MM.1S (cell line): ENCODE measurements at regions not wholly inside any gene's neighbourhood (a gene's known extent, or its start where the extent isn't known, plus 50 kb on each side); places are given as distances from the start of the nearest gene placed in this dataset.

Experiments used
- DNase-seq: peaks from one replicate; pipeline ENCODE4 v3.0.0-alpha.2; 2015
- H2AFZ ChIP-seq: fragments of 300-600 bp; sonication (generic); 2 replicates; pipeline ENCODE4 v1.6.0; 2016; ENCODE audit warnings: antibody characterized with exemption, low read length
- H3F3A ChIP-seq: fragments of 300-600 bp; sonication (generic); 2 replicates; pipeline ENCODE4 v1.6.1; 2016; ENCODE audit warnings: mild to moderate bottlenecking, antibody characterized with exemption, low read length, moderate library complexity, mixed read lengths; ENCODE audit not compliant: insufficient read depth
- H3K27ac ChIP-seq: fragments of 300-600 bp; sonication (generic); 2 replicates; pipeline ENCODE4 v1.5.1; 2016; ENCODE audit warnings: mild to moderate bottlenecking, low read length
- H3K27me3 ChIP-seq: fragments of 300-600 bp; sonication (generic); replicated peaks from 2 replicates; pipeline ENCODE4 v1.6.0; 2016; ENCODE audit warnings: low read length; ENCODE audit not compliant: insufficient read depth
- H3K36me3 ChIP-seq: fragments of 300-600 bp; sonication (generic); replicated peaks from 2 replicates; pipeline ENCODE4 v1.6.1; 2016; ENCODE audit warnings: mild to moderate bottlenecking, low read length, mixed read lengths; ENCODE audit not compliant: insufficient read depth
- H3K4me1 ChIP-seq: fragments of 300-600 bp; sonication (generic); 2 replicates; pipeline ENCODE4 v1.6.1; 2016; ENCODE audit warnings: low read length, mixed read lengths
- H3K4me2 ChIP-seq: fragments of 300-600 bp; sonication (generic); 2 replicates; pipeline ENCODE4 v1.6.0; 2016; ENCODE audit warnings: low read depth, low read length
- H3K4me3 ChIP-seq: fragments of 300-600 bp; sonication (generic); 2 replicates; pipeline ENCODE4 v1.5.1; 2016; ENCODE audit warnings: low read length, mixed read lengths
- H3K79me2 ChIP-seq: fragments of 300-600 bp; sonication (generic); 2 replicates; pipeline ENCODE4 v1.6.1; 2016; ENCODE audit warnings: mixed run types, low read length, mixed read lengths
- H3K9ac ChIP-seq: fragments of 300-600 bp; sonication (generic); 2 replicates; pipeline ENCODE4 v1.6.1; 2016; ENCODE audit warnings: low read length, mixed read lengths
- H3K9me2 ChIP-seq: fragments of 300-600 bp; sonication (generic); replicated peaks from 2 replicates; pipeline ENCODE4 v1.6.1; 2016; ENCODE audit warnings: mild to moderate bottlenecking, low read length, mixed read lengths; ENCODE audit not compliant: insufficient read depth
- H3K9me3 ChIP-seq: fragments of 300-600 bp; sonication (generic); replicated peaks from 2 replicates; pipeline ENCODE4 v1.6.1; 2016; ENCODE audit warnings: mild to moderate bottlenecking, low read length, mixed read lengths; ENCODE audit not compliant: insufficient read depth
- H4K20me1 ChIP-seq: fragments of 300-600 bp; sonication (generic); 2 replicates; pipeline ENCODE4 v1.6.1; 2016; ENCODE audit warnings: mild to moderate bottlenecking, low read length, moderate library complexity, mixed read lengths; ENCODE audit not compliant: insufficient read depth
- CTCF ChIP-seq: fragments of 300-600 bp; sonication (generic); IDR thresholded peaks from 2 replicates; pipeline ENCODE4 v1.5.1; 2016; ENCODE audit warnings: antibody characterized with exemption, low read length, mixed read lengths
- EZH2 ChIP-seq: fragments of 300-600 bp; sonication (generic); optimal IDR thresholded peaks from 2 replicates; pipeline ENCODE3; 2017; ENCODE audit warnings: low read depth, mild to moderate bottlenecking, antibody characterized with exemption, low read length, mixed read lengths
- EZH2phosphoT487 ChIP-seq: fragments of 300-600 bp; sonication (generic); IDR thresholded peaks from 2 replicates; pipeline ENCODE4 v1.6.1; 2018; ENCODE audit warnings: antibody characterized with exemption, low read length

DNA sequence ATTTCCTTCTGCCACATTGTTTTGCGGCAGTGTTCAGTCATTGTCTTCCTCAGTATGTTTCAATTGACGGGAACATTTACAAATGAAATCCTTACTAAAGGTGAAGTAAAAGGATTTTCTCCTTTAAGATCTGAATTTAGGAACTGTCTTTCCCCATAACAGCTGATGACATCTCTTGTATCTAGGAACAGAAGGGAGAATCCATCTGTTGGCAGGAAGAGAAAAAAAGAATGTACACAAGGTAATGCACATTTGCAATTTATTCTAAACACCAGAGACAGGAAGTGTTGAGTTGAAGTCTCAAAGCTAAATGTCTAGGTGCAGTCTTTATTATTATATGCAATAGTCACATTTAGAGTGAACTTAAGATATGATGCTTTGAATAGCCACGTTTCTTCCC, 334.5 kb downstream of the HDGFL1 start:
- H4K20me1 ChIP-seq, result no peaks in the 10 kb centered on the region
- no peaks in the 10 kb centered on the region for H3K36me3 ChIP-seq
- no peaks in the 10 kb centered on the region for H3K4me1 ChIP-seq
- 0 out of 2 replicates have a peak, but pooled peaks cover 2% of the 10 kb centered on the region for H3K9me3 ChIP-seq
- H3K27me3 ChIP-seq, result no peaks in the 10 kb centered on the region
- no peak overlapping the region for H3K27ac ChIP-seq
- TF ChIP-seq EZH2 (no peak), CTCF (no peak), EZH2phosphoT487 (no peak)
- no peak for DNase-seq
- no peak overlapping the region for H3K4me2 ChIP-seq
- no peak overlapping the region for H3K9ac ChIP-seq
- no peaks in the 10 kb centered on the region for H3F3A ChIP-seq
- H3K9me2 ChIP-seq, result no peaks in the 10 kb centered on the region
- no peak overlapping the region for H2AFZ ChIP-seq
- H3K79me2 ChIP-seq, result no peaks in the 10 kb centered on the region
- H3K4me3 ChIP-seq, result no peak overlapping the region

- no peak overlapping the region for H2AFZ ChIP-seq
- H3K9ac ChIP-seq, result no peak overlapping the region
- 0 out of 2 replicates have a peak, but pooled peaks cover 2% of the 10 kb centered on the region for H3K9me3 ChIP-seq
- H3F3A ChIP-seq, result no peaks in the 10 kb centered on the region
- no peak for TF ChIP-seq EZH2
- TF ChIP-seq CTCF, result no peak
- H3K4me2 ChIP-seq, result no peak overlapping the region
- no peak overlapping the region for H3K27ac ChIP-seq
- no peaks in the 10 kb centered on the region for H3K9me2 ChIP-seq
- no peaks in the 10 kb centered on the region for H3K4me1 ChIP-seq
- no peaks in the 10 kb centered on the region for H3K79me2 ChIP-seq
- no peaks in the 10 kb centered on the region for H3K36me3 ChIP-seq
- no peak overlapping the region for H3K4me3 ChIP-seq
- DNase-seq, result no peak
- H3K27me3 ChIP-seq, result no peaks in the 10 kb centered on the region
- no peaks in the 10 kb centered on the region for H4K20me1 ChIP-seq
These were observed 335.1 kb downstream of the HDGFL1 start for GRCh38 chr6:22904431-22904830.

DNA sequence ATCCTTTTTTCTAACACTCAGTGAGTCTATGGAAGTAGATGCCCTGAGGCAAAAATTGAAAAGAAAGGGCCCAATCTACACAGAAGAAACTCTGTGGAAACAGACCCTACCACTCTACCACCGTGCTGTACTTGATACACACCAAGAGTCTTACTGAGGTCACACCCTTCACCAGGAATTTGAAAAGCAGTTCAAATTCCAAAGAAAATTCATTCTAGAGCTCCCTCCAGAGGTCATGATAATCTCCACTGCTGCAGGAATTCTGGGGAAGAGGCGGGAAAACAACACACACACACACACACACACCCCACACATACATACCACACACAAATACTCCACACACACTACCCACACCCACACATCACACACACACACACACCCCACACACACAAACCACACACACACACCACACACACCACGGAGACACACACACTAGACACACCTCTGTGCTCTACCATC, 336.8 kb downstream of the HDGFL1 start:
- H3K27ac ChIP-seq, result no peak overlapping the region
- no peak for DNase-seq

More for the DNA sequence above, 336.8 kb downstream of the HDGFL1 start:
- Histone ChIP-seq H2AFZ (no peak overlapping the region), H3K4me1 (no peaks in the 10 kb centered on the region), H3F3A (no peaks in the 10 kb centered on the region), H4K20me1 (no peaks in the 10 kb centered on the region), H3K27me3 (no peaks in the 10 kb centered on the region), H3K9me3 (0 out of 2 replicates have a peak, but pooled peaks cover 2% of the 10 kb centered on the region), H3K36me3 (no peaks in the 10 kb centered on the region), H3K9ac (no peak overlapping the region), H3K79me2 (no peaks in the 10 kb centered on the region), H3K4me3 (no peak overlapping the region), H3K4me2 (no peak overlapping the region), H3K9me2 (no peaks in the 10 kb centered on the region)
- TF ChIP-seq CTCF (no peak), EZH2phosphoT487 (no peak), EZH2 (no peak)
